Stimulated activated CD4-positive, alpha-beta T cell treated with anti-CD3 and anti-CD28 coated beads, Interleukin-4, amount 100 ng/mL, for 4 hours (primary cell): ENCODE measurements at regions not wholly inside any gene's neighbourhood (a gene's known extent, or its start where the extent isn't known, plus 50 kb on each side); places are given as distances from the start of the nearest gene placed in this dataset.

Source experiments
- DNase-seq, 2 experiments: peaks; one replicate each; pipeline ENCODE4 v3.0.0-alpha.2; 2020

DNA sequence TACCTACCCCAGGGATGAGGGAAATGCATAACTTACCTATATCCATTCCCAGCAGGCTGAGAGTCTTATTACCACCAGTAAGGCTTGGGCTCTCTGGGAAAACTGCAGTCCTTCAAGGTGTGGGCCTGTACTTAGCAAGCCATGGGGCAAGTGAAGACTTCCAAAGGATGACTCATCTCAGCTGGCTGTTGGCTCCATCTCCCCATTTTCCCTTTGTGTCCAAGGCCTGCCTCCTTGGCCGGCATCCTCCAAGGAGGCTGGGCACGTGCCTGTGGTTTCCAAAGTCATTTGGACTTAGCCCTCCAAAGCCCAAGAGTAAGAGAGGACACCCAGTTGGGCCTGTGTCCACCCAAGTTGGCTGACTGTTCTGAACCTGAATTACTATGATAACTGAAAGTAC is 89.8 kb downstream of the TMEM100 start:
- DNase-seq, result no peak

DNA sequence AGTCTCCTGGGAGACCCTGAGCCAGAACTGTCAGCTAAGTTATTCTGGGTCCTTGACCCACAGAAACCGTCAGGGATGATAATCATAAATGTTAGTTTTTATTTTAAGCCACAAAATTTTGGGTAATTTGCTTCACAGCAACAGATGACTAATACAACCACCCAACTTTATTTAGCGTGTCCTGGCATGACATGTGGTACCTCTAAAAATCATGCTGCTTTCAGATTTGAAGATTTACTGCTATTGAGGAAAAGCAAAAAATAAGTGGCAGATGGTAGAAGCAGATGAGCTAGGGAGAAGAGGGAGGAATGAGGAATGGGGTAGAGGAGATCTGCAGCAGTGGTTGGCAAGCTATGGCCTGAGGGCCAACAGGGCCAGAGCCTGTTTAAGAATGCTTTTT is 90.4 kb downstream of the TMEM100 start:
- DNase-seq, result no peak

DNA sequence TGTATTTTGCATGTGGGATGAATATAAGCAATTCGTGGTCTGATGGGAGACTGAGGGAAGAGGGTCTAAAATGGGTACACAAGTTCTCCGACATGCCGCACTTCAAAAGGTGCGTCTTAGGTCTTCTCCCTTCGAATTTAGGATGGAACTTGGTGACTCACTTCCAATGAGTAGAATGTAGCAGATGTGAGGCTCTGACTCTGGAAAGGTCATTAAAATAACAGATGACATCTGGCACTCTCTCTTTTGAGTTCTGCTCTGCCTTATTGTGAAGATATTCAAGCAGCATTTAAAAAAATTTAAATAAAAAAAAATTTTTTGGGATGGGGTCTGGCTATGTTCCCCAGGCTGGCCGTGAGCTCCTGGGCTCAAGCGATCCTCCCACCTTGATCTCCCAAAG is 92.7 kb downstream of the TMEM100 start:
- no peak for DNase-seq

DNA sequence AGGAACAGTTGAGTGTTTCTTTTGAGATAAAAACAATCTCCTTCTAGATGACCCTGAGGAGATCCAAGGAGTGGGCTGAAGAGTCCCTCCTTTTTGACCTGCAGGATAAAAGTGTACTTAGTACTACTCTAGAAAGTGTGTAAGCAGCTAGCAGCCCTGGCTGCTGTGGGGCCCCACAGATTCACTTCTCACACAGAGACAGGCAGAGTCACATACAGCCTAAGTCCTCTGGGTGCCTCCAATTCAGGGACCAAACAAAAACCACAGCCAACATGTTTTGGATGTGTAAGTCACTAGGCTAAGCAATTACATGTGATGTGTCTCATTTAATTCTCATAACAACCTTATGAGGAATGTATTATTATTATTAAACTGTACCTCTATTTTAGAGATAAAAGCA is 97.1 kb downstream of the TMEM100 start:
- no peak for DNase-seq

DNA sequence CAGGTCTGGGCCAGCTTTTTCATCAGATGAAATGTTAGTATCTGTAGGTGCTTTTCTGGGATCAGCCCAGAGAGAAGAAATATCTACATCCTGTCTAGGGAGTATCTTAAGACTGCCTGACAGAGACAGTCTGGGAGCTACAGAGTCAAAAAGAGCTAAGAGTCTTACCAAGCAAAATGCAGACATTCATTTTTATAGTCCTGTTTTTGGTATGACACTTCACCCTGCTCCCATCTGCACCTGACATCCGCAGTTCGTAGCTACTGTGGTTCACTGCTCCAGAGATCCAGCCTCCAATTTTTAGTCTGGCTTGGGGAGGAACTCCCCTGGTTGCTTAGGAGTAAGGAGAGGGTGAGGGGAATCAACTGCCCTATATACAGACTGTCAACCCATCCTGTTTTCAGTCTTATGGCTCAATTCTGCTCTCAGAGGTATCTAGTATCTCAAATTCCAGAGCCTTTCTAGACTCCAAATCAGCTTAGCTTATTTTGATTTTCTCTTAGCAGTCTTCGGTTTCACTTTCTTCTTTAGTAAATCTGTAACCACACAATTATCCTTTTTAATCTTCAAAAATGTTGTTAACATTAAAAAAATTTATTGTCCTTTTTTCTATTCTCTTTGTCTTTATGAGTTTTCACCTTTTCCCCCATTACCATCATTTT is 97.8 kb downstream of the TMEM100 start:
- DNase-seq, result no peak

DNA sequence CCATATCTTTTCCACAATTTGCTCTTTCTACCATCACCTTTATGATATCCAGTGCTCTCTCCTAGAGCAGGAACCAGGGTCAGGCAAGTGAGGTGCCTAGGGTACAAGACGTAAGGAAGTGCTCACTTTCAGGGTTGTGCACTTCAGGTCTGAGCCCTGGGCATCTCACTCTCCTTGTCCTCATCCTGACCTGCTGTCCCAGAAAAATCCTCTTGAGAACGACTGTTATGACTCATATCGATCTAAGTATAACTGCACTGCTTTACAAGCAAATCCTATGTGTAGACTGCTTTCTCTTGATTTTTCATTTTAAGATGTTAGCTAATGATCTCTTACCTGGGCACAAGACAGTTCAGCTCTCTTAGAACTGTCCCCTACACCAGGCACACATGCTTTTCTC is 100.1 kb downstream of the TMEM100 start:
- DNase-seq, result no peak

DNA sequence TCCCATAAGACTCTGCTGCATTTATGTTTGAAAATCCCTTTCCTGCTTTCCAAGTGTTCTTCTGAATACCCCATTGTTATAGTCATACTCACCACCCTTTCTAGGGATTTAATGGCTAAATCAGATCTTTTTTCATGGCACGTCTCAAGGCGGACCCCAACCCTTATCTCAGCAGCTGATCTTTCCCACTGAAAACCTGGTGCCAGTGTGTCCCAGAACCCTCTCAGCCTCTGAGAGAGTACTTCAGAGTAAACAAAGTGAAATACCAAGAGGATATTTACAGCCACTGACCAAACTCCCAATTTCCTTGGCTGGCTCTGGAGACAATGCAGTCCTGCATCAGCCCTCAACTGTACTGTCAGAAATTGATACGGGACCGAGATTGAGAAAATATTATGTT is 101.7 kb downstream of the TMEM100 start:
- DNase-seq, result no peak

DNA sequence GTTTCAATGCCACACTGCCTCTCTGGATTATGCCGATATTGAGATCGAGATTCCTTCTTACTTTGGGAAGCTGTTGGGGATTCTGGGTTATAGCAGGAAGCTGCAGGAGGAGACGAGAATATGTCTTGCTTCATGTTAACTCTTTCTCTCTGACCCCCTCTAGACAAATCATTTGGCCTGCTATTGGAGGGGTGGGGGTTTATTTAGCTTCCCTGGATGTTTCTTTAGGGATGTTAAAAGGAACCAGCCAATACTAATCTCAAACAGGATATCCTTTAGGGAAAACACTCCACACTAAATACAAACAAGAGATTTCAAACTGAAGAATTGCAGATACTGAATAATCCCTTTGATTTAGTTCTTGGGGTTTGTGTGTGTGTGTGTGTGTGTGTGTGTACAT is 102.6 kb downstream of the TMEM100 start:
- no peak for DNase-seq

DNA sequence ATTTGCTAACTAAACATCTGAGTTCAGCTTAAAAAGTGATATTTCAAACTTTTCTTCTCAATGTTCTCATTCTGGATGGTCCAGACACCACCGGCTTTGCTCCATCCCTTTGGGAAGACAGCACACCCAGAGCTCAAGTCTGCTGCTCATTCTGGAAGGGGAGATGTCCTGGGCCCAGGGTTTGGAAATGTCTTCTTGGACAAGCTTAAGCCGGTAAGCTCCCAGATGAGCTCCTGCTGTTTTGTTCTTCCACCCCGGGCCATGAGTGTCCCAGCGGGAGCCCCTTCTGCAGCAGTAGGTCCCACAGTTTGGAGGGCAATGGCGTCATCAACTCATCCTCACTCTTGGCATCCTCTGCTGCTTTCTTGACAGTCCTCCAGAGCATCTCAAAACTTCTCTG is 105.2 kb downstream of the TMEM100 start:
- DNase-seq, result no peak

DNA sequence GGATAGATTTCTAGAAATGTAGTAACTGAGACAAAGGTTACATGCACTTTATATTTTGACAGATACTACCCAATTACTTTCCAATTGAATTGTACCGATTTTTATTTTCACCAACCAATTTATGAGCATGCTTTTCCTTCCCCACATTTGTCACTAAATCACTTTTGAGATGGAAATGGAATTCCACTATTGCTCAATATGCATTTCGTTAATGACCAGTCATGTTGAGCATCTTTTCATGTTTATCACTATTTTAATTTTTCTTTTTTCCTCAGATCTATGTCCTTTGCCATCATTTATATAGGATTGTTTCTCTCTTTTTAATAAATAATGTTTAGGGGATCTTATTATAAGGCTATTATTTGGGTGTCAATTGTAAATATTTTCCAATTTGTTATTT is 102.8 kb upstream of the SMIM36 start:
- no peak for DNase-seq

DNA sequence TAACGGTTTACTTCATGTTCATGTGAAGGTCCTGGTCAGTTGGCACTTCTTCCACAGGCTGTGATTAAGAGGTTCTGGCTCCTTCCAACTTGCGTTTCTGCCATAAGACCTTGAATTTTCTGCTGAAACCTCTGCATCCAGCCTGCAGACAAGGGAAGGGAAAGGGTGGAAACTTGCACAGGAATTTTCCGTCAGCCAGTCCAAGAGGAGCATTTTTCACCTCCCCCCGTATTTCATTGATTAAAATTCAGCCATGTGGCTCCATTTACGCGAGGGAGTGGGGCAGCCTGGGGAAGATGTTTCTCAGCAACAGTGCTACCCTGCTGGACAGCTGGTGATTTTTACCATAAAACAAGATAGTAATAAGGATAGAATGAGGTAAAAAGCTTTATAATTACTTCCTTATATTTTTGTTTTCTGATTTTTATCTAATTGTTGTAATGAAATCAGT is 101.5 kb upstream of the SMIM36 start:
- no peak for DNase-seq

DNA sequence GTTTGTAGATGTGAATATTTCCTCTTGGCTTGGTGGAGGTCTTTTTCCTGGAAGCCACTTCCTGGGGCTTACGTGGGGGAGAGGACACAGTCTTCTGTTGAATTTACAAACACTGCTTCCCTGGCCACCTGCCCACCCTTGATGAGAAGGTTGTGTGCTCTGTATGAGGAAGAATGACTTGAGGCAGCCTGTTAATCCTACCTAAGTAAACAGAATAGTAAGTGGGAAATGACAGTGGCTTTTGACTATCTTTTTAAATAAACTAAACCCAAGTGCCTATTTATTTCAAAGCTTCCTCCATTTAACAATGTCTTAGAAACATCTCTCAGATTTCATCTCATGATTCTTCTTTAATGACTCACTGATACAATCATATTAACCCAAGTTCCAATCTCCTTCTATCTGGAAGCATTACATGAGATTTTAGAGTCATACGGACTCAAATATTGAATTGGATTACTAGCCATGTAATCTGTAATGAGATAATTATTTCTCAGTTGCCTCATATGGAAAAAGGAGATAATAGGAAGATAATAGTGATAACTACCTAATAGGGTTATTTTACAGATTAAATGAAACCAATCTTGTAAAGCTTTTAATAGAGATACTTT is 96.6 kb upstream of the SMIM36 start:
- DNase-seq, result no peak

DNA sequence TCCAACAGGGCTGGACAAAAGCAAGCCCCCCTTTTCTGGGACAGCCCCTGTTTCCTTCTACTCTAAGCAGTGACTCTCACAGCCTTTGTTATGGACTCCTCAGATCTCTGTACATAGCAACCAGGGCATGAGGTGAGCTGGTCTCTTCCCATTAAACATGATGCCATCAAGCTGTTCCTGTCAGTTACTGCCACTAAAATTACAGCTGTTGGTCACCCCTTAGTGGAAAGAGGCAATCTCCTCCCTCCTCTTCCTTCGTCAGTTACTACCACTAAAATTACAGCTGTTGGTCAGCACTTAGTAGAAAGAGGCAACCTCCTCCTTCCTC is 95.2 kb upstream of the SMIM36 start:
- no peak for DNase-seq

DNA sequence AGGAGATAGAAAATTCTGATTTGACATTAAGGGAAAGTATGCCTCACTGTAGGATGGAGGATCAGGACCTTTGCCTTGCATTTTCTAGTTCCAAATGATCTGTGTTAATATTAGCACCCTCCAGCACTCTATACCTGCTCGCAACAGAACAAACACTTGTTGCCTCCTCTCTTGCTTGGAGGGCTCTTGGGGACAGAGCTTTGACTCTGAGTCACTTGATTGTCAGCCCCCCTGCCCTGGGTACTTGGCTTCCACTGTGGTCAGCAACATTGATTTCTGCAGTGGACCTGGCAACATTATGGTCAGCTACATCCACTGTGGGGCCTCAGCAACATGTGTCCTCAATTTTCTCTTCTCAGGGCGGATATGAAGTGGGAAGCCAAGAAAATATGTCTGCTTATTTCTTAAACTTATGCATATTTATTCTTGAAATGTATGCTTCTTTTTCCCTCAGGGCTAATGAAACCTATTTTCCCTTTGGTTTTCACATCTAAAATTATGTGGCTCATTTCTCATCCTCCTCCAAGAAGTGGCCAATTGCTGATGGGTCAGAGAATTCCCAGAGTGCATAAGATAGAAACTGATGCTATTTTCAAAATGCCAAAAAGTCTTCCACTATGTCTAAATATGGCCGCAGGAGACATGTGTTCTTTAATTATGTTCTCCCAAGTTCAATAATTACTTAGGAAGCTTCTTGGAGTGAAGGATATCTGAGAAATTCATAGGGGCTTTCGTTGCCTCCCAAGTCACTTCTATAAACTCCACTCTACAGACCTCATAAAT is 94.6 kb upstream of the SMIM36 start:
- DNase-seq, result no peak

DNA sequence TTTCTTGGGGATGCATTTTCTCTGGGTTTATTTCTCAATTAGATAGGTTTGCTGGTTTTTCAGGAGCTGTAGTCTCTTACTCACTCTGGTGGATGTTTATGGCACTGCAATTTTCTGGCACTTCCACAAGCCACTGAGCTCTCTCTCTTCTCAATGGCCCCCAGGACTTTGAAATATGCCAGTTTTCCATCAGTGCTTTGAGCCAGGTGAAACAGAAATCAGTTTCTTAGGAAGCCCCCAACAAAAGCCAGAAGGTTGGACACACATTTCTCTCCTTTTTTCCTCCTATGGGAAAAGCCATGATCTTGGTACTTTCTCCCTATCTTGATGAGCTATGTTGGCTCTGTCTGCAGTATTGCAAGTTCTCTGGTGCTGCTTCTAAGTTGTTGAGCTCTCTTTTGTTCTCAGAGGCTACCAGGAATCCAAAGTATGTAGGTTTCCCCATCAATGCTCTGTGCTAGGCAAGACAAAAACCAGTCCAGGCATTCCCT is 90.7 kb upstream of the SMIM36 start:
- DNase-seq, result no peak

DNA sequence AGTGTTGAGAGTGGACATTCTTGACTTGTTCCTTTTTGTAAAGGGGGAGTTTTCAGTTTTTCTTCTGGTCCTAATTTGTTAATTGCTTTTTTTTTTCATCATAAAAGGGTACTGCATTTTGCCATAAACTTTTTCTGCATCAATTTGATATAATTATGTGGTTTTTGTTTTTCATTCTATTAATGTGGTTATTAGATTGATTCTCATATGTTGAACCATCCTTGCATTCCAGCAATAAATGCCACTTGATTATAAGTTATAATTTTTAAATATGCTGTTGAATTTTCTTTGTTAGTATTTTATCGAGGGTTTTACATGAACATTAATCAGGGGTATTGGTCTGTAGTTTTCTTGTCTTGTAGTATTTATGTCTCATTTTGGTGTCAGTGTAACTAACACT is 87.2 kb upstream of the SMIM36 start:
- no peak for DNase-seq

DNA sequence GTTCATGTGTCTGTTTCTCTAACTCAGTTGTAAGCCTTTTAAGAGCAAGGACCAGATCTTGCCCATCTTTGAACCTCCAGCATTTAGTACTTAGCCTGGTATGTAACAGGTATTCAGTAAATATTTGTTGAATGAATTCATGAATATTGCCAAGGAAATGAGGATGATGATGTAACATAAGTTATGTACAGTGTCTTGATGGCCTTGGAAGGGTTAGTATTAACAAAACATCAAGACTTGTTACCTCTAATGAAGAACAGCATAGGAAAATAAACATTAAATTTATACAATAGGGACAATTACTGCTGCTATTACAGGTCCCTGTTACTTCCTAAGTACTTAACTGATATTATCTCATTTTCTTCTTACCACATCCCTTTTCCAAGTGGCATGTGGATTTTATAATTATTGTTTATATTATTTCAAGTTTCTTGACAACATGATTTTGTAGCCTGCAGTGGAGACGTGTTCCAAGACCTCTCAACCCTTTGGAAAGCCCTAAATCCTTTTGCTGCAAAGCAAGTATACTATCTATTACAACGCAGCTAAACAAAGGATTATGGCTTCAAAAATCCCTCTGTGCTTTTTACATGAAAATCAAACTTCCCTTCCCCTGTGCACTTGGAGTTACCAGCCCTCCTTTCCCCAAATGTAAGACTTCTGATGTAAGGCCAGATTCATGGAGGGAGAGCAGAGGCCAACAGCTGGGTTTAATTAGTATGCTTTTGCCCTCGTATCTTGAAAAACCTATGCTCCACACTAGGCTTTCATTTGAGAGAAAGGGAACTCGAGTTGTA is 77.4 kb upstream of the SMIM36 start:
- DNase-seq, result no peak

DNA sequence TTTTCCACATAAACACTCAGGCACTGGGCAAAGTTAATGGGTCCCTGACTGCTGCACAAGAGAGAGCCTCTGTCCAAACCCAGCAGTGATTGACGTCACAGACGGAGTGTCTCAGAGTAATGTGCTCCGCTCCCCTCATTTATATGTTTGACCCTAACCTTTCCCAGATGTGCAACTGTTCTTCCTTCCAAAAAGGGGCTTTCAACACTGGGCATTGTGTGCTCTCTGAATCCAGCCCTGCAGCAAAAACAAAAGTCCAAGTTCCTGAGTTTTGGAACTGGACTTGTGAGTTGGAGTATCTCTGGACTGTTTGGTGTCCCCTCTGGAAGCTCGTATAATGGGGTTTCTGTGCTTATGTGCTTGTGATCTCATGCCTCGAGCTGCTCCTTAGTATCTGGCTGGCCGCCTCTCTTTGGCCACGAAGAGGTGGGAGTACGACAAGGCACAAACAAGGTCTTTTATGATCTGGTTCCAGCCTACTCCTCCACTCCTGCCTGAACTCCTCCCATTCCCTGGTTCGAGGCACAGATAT is 76.4 kb upstream of the SMIM36 start:
- no peak for DNase-seq

DNA sequence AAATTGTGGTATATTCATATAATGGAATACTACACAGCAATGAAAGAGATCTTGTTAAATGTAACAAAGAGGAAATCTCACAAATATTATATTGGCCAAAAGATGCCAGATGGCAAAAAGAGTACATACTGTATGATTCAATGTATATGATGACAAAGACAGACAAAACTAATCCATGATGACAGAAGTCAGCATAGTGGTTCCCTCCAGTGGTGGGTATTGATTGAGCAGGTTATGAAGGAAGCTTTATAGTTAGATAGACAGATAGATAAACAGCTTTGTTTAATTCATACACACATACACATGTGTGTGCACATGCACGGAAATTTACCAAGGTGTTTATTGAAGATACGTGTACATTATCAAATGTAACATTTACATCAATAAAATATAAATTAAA is 74.4 kb upstream of the SMIM36 start:
- no peak for DNase-seq

DNA sequence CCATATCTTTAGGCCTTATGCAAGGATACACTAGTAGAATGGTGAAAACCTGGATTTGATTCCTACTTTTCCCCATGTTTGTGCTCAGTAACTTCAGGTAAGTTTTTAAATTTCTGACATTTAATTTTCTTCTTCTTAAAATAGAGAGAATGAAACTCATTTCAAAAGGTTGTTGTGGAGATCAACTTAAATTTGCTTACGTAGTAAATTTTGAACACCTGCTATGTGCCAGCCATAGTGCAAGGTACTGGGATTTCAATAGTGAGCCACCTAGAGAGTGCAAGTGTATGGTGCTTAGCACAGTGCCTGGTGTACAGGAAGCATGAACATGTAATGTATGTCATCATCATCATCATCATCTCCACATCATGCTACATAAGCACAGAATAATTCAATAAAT is 73.6 kb upstream of the SMIM36 start:
- no peak for DNase-seq

DNA sequence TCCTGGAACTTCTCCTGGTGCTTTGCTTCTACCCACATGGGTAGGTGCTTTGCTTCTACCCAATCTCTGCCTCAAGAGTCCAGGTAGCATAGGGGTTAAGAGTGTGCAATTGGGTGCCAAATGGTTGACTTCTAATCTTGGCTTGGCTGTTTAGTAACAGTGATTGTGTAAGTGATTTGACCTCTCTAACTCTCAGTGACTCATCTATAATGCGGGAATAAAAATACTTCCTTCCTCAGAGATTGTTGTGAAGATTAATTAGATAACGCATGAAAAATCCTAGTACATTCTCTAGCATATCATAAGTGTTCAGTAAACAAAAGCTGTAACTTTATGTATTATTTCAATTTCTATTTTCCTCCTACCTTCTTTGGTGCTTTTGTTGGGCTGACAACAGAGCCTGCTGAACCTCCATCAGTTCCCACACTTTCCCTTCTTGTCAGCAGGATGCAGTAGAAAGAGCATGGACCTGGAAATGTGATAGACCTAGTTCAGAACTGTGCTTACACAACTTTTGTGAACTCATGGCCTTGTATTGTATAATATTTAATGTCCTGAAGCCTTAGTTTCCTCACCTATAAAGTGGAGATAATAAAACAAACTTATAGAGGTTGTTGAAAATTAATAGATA is 72.9 kb upstream of the SMIM36 start:
- DNase-seq, result no peak

DNA sequence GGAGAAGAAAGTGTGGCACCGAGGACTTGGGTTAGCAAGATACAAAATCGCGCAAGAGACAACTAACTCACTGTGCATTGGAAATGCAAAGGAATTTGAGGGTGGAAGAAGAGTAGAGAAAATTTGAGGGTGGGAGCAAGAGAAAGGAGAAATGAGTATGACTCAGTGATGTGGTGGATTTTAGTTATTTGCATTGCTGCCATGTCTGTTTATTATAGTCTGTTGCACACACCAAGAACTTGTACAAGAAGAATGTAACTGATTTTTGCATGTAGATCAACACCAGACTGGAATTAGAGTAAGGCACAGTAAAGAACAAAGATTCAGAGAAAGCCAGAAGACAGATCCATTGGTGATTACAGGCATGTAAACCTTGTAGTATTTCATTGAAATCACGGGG is 71.6 kb upstream of the SMIM36 start:
- DNase-seq, result no peak
